Hepatic stellate cell (primary cell): ENCODE measurements at regions not wholly inside any gene's neighbourhood (a gene's known extent, or its start where the extent isn't known, plus 50 kb on each side); places are given as distances from the start of the nearest gene placed in this dataset.

Experiments used
- DNase-seq: peaks from one replicate; pipeline ENCODE4 v3.0.0; 2011; ENCODE audit warnings: low spot score

DNA sequence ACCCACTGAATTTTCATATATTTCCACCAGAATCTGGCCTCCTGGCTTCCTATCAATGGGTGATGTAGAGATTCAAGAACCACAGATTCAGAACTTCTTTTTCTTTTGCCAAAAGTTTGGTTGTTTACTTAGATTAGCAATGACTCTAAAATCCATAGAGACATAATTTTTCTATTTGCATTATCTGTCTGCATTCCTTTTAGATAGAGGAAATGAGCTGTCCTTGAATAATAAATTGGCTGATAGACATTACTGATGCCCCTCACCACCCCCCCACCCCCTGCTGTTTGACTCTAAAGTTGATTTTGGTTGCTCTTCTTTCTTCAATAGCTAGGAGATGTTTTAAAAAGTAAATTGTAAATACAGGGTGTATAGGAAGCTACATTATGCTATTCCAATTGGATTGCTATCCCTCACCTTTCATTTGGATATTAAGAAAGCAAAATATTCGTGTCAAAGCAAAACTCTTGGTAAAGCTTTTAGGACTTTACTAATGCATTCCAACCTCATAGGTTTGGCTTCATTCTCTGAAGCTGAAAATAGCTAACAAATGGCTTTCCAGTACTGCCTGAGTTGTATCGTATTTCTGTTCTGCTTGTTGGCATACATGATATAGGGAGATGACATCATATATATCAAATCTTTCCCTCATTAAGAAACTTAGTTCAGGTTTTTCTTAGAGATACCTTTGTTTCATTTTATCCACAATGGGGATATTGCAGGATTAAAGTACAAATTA, 606.0 kb downstream of the ARL4A start:
- no peak for DNase-seq

GRCh38 chr7:13307040-13307439, 619.6 kb downstream of the ARL4A start:
- no peak for DNase-seq

DNA sequence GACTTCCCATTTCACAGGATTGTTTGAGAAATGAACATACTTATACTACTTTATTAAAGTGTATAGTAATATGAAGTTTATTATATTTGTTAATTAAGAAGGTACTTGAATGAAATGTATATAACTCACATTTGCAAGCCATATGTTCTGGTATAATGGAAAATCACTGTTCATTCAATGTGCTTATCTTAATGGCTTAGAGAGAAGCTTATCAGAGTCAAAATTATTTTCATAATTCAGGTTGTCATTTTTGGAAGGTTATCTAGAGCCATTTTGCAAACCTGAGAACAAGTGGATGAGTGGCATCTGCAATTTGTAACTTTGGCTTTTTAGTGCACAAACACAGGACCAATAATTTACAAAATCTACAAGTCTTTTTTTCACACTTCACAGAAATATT, 621.0 kb downstream of the ARL4A start:
- no peak for DNase-seq

DNA sequence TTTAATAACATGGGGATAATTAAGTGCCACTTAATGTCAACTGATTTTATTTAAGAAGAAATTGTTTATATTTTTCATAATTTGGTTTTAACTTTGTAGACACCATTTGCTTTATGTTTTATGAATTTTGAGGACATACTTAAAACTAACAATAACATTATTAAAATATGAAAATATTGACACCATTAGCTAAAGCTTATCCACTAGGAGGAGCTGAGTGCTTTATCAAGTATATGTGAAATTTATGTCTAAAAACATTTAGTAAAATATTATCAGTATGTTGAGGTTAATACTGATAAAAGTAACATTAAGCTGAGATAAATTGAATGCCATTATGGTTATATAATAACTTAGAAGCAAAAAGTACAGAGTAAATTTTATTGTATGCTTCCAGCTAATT, 622.1 kb downstream of the ARL4A start:
- DNase-seq, result no peak

GRCh38 chr7:13312307-13312706, 624.9 kb downstream of the ARL4A start:
- no peak for DNase-seq

DNA sequence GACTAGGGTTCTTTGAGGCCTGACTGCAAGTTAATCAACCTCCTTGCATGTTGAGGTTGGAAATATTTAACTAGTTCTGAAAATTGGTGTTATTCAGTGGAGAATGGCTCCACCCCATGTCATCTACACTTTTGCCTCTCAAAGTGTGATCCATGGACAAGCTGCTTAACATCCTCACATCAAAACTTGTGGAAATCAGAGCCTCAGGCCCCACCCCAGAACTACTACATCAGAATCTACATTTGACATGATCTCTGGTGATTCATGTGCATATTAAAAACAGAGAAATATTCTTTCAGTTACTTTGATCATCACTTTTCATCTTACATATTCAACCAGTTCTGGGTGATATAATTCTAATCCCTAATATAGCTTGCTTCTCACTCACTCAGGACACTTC, 632.9 kb downstream of the ARL4A start:
- DNase-seq, result no peak

GRCh38 chr7:13321316-13321715, 633.9 kb downstream of the ARL4A start:
- DNase-seq, result no peak

- no peak for DNase-seq
These were observed 634.7 kb downstream of the ARL4A start for GRCh38 chr7:13322126-13322525.

DNA sequence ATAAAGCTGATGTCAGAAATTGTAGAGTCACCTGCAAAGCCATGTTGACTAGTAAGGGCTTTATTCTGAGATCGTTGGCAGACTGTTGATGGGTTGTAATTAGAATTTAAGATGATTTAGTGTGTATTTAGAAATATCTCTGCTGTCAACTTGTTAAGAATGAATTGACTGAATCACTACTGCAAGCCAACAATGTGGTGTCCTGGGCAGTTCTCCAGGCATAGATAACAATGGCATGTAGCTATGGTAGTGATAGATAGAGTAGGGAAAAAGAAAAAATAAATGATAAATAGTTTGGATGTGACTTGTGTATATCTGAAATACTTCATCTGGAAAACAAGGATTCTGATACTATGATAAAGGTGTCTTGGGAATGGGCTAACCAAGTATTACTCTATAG, 640.2 kb downstream of the ARL4A start:
- no peak for DNase-seq

GRCh38 chr7:13333371-13333770, 645.9 kb downstream of the ARL4A start:
- DNase-seq, result no peak

- DNase-seq, result peak; percentile 1
These were observed 648.8 kb downstream of the ARL4A start for GRCh38 chr7:13336227-13336626.

DNA sequence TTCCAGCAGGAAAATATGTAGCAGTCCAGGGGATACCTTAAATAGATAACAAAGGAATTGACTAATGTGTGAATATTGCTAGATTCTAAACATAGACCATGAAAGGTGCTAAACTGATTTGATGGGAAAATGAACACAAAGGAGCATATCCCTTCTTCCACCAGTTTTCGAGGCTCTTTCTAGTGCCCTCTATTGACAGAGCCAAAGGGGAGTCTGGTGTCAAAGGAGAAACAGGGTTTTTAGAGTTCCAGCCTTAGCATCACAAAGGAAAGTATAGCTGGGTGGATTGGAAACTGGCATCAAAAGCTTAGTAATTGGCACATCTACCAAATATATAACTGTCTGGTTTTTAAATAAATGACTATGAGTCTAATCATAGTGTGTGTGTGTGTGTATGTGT, 636.8 kb downstream of the ETV1 start:
- DNase-seq, result no peak

DNA sequence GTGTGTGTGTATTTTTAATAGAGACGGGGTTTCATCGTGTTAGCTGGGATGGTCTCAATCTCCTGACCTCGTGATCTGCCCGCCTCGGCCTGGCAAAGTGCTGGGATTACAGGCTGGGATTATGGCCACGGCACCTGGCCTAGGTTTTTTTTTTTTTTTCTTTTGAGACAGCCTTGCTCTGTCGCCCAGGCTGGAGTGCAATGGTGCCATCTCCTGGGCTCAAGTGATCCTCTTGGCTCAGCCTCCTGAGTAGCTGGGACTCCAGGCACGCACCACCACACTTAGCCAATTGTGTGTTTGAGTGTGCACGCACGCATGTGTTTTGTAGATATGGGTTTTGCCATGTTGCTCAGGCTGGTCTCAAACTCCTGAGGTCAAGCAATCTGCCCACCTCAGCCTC, 629.8 kb downstream of the ETV1 start:
- no peak for DNase-seq

DNA sequence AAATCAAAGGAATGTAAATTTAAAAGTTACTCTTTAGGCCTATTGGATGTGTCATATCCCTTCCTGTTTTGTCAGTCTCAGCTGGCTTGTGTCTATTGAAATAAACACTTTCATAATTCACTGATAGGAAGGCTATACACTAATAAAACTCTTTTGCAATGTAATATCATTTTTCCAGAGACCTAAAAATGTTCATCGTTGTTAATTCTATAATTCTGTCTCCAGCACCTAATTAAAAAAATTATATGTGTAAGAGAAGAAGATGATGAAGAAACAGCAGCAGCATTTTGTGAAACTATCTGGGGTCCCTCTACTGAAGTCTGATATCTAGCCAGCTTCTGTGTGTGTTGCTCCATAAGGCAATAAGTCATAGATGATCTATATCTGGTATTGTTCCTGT, 602.7 kb downstream of the ETV1 start:
- no peak for DNase-seq

GRCh38 chr7:13407911-13408310, 581.6 kb downstream of the ETV1 start:
- no peak for DNase-seq

GRCh38 chr7:13411151-13411550, 578.3 kb downstream of the ETV1 start:
- DNase-seq, result no peak

DNA sequence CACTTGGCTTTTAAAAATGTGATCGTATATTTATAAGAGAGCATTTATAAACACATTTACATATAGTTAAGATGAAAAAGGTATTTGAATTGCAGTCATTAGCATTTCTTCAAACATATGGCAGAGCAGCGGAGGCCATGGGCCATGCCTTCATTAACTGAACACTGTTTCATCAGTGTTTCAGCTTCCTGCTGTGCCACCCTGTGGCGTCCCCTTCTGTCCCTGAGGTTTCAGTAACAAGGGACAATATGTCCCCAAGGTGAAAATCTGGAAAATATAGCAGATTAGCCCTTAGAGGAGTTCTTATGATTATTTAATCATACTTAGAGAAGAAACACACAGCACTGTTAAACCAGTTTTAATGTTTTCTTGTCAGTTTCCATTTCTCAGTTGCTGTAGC, 577.8 kb downstream of the ETV1 start:
- no peak for DNase-seq

DNA sequence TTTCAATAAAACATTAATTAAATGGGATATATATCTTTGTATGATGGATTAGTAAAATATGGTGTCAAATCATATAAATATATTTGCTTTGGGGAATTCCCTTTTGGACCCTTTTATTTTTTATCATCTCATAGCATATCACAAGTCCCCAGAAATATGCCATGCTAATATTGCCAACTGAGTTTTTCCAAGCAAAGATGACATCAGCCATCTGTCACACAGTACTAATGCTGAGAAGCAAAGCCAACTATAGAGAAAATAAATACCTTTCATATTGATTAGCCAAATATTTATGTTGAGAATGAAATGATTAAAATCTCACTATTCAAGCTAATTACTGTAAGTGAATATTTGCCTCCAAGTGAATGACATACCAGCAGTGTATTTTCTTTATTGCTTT, 575.3 kb downstream of the ETV1 start:
- no peak for DNase-seq

GRCh38 chr7:13414661-13415107, 574.8 kb downstream of the ETV1 start:
- no peak for DNase-seq

GRCh38 chr7:13416071-13416470, 573.4 kb downstream of the ETV1 start:
- DNase-seq, result no peak

DNA sequence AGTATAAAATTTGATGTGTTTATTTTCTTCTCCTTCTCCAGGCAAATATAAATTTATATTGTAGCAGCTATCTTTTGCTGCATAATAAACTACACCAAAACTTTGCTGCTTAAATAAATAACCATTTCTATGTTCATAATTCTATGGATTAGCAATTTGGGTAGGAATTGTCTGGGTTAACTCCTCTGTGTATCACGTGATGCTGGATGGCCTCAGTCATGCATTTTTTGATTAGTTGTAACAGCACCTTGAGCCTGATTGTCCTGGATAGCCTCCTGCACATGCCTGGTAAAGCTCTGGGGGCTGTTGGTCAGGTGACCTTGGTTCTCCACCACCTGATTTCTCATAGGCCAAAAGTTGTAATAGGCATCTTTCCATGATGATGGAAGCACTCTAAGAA, 572.9 kb downstream of the ETV1 start:
- no peak for DNase-seq

DNA sequence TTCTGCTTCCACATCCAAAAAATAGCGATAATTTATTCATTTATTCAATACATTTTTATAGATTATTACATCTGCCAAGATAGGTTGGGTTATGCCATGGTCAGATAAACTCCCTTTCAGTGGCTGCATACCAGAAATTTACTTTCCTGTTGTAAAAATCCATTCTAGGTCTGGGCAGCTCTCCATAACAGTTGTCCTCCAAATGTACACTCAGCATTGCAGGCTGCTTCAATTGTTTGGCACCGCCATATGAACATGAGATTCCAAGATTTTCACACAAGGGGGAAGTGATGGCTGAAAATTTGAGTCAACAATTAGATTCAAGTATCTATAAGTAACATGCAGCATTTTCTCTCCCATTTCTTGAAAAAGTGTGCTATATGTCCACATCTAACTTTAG, 568.7 kb downstream of the ETV1 start:
- no peak for DNase-seq

DNA sequence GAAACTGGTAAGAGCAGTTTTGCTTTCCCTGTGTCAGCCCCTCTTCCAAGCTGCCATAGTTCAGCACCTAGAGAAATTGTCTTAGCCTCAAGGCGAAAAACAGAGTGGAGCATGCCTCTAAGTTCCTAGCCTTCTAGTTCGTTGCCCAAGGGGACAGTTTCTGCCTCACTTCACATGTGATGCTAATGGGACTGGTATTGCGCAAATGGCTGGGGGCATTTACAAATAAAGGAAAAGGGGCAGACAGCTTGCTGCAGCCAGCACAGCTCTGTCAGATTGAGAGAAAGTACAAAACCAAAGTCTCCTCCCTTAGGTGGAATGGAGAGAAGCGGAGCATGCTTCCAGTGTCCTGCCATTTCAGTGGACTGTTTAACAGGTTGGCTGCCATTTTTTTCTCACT, 567.7 kb downstream of the ETV1 start:
- DNase-seq, result no peak

DNA sequence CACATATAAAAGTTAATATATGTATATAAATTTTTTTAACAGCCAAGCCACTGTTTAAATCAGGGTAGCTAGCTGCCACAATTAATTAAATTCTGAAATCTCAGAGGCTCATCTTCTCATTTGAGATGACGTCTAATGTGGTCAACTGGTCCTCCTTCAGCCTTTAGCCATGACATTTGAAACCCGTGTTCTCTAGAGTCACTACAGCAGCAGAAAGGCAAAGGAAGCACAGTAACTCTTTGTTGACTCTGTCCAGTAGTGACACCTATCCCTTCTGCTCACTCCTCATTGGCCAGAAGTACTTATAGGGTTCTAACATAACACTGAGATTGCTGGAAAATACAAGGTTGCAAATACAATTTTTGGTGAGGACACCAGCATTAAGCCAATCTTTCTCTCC, 555.5 kb downstream of the ETV1 start:
- DNase-seq, result no peak

- DNase-seq, result no peak
These were observed 547.2 kb downstream of the ETV1 start for GRCh38 chr7:13442226-13442625.
